H9 (cell line): ENCODE measurements at regions not wholly inside any gene's neighbourhood (a gene's known extent, or its start where the extent isn't known, plus 50 kb on each side); places are given as distances from the start of the nearest gene placed in this dataset.

Experiments
- DNase-seq: peaks from one replicate; pipeline ENCODE4 v3.0.0-alpha.2; 2017
- H2AFZ ChIP-seq: one replicate; pipeline ENCODE4 v1.6.1; 2013; ENCODE audit warnings: mild to moderate bottlenecking, low read length, control low read depth, moderate library complexity
- H2AK5ac ChIP-seq: 2 replicates; pipeline ENCODE4 v1.6.1; 2013; ENCODE audit warnings: low read length, control low read depth, mixed read lengths; ENCODE audit not compliant: insufficient read length
- H2BK120ac ChIP-seq: one replicate; pipeline ENCODE4 v1.6.1; 2013; ENCODE audit warnings: low read depth, mild to moderate bottlenecking, low read length, control low read depth, inconsistent platforms; ENCODE audit not compliant: poor library complexity, severe bottlenecking
- H2BK12ac ChIP-seq: 2 replicates; pipeline ENCODE4 v1.6.1; 2013; ENCODE audit warnings: low read length, control low read depth, mixed read lengths, low read depth; ENCODE audit not compliant: insufficient read length
- H2BK15ac ChIP-seq: 2 replicates; pipeline ENCODE4 v1.6.1; 2013; ENCODE audit warnings: low read depth, low read length, control low read depth
- H2BK20ac ChIP-seq: one replicate; pipeline ENCODE4 v1.6.1; 2013; ENCODE audit warnings: low read depth, mild to moderate bottlenecking, low read length, control low read depth, inconsistent platforms; ENCODE audit not compliant: poor library complexity, severe bottlenecking
- H2BK5ac ChIP-seq: 2 replicates; pipeline ENCODE4 v1.6.1; 2013; ENCODE audit warnings: low read length, control low read depth, mixed read lengths; ENCODE audit not compliant: insufficient read length
- H3K14ac ChIP-seq: 2 replicates; pipeline ENCODE4 v1.6.1; 2013; ENCODE audit warnings: low read length, control low read depth; ENCODE audit not compliant: insufficient read depth
- H3K18ac ChIP-seq: 2 replicates; pipeline ENCODE4 v1.6.1; 2013; ENCODE audit warnings: low read depth, mild to moderate bottlenecking, mixed read lengths, low read length, control low read depth; ENCODE audit not compliant: insufficient read length
- H3K23ac ChIP-seq: 2 replicates; pipeline ENCODE4 v1.6.1; 2013; ENCODE audit warnings: low read length, control low read depth, mixed read lengths, low read depth; ENCODE audit not compliant: insufficient read length
- H3K23me2 ChIP-seq: 2 replicates; pipeline ENCODE4 v1.6.1; 2013; ENCODE audit warnings: low read depth, mild to moderate bottlenecking, mixed read lengths, low read length, control low read depth; ENCODE audit not compliant: insufficient read length, poor library complexity, severe bottlenecking
- H3K27ac ChIP-seq: 2 replicates; pipeline ENCODE4 v1.5.1; 2013; ENCODE audit warnings: low read length, control low read depth, mixed read lengths, low read depth; ENCODE audit not compliant: insufficient read length
- H3K27me3 ChIP-seq: 2 replicates; pipeline ENCODE4 v1.6.1; 2013; ENCODE audit warnings: low read length, control low read depth, inconsistent platforms; ENCODE audit not compliant: insufficient read depth
- H3K4ac ChIP-seq: 2 replicates; pipeline ENCODE4 v1.6.1; 2013; ENCODE audit warnings: low read depth, mild to moderate bottlenecking, control low read depth, inconsistent platforms, low read length, moderate library complexity
- H3K4me1 ChIP-seq: 2 replicates; pipeline ENCODE4 v1.6.1; 2013; ENCODE audit warnings: low read length, control low read depth, inconsistent platforms; ENCODE audit not compliant: insufficient read depth
- H3K4me2 ChIP-seq: 2 replicates; pipeline ENCODE4 v1.6.1; 2013; ENCODE audit warnings: low read length, control low read depth, mixed read lengths; ENCODE audit not compliant: insufficient read length, insufficient read depth
- H3K56ac ChIP-seq: 2 replicates; pipeline ENCODE4 v1.6.1; 2013; ENCODE audit warnings: low read depth, mild to moderate bottlenecking, mixed read lengths, low read length, control low read depth; ENCODE audit not compliant: insufficient read length
- H3K79me1 ChIP-seq: 2 replicates; pipeline ENCODE4 v1.6.1; 2013; ENCODE audit warnings: low read depth, mild to moderate bottlenecking, moderate library complexity, low read length, control low read depth, inconsistent platforms; ENCODE audit not compliant: insufficient read depth, poor library complexity, severe bottlenecking
- H3K79me2 ChIP-seq: 2 replicates; pipeline ENCODE4 v1.6.1; 2013; ENCODE audit warnings: low read length, control low read depth, inconsistent platforms; ENCODE audit not compliant: insufficient read depth
- H3K9ac ChIP-seq: 2 replicates; pipeline ENCODE4 v1.6.1; 2013; ENCODE audit warnings: low read length, control low read depth, mixed read lengths; ENCODE audit not compliant: insufficient read length; ENCODE audit errors: extremely low read depth
- H3K9me3 ChIP-seq: one replicate; pipeline ENCODE4 v1.6.1; 2013; ENCODE audit warnings: low read depth, low read length, inconsistent platforms; ENCODE audit not compliant: control insufficient read depth
- H3T11ph ChIP-seq: one replicate; pipeline ENCODE4 v1.6.1; 2013; ENCODE audit warnings: mild to moderate bottlenecking, low read length, control low read depth, inconsistent platforms
- H4K20me1 ChIP-seq: one replicate; pipeline ENCODE4 v1.6.1; 2013; ENCODE audit not compliant: control insufficient read depth, insufficient read length, insufficient read depth
- H4K5ac ChIP-seq: 2 replicates; pipeline ENCODE4 v1.6.1; 2013; ENCODE audit warnings: low read depth, mild to moderate bottlenecking, mixed read lengths, low read length, control low read depth; ENCODE audit not compliant: insufficient read length
- H4K8ac ChIP-seq: replicated peaks from 2 replicates; pipeline ENCODE4 v1.6.1; 2013; ENCODE audit warnings: low read length, control low read depth, mixed read lengths, low read depth; ENCODE audit not compliant: insufficient read length
- H4K91ac ChIP-seq: 2 replicates; pipeline ENCODE4 v1.6.1; 2013; ENCODE audit warnings: low read depth, mild to moderate bottlenecking, moderate library complexity, mixed read lengths, low read length, control low read depth; ENCODE audit not compliant: insufficient read length
- H3K27ac Mint-ChIP-seq, 3 experiments: 2 replicates in 2 of 3; 3 replicates in 1 of 3; pipeline ENCODE4 v1.8.0; 2020 to 2021; ENCODE audit warnings: mixed read lengths in 3 of 3, mild to moderate bottlenecking in 1 of 3, moderate library complexity in 1 of 3
- H3K27me3 Mint-ChIP-seq: 2 replicates; pipeline ENCODE4 v1.8.0; 2021; ENCODE audit warnings: low read depth, mild to moderate bottlenecking, moderate library complexity, mixed read lengths
- H3K36me3 Mint-ChIP-seq, 3 experiments: 2 replicates in 2 of 3; 3 replicates in 1 of 3; pipeline ENCODE4 v1.8.0; 2020 to 2021; ENCODE audit warnings: low read depth in 3 of 3, mixed read lengths in 3 of 3; ENCODE audit not compliant: insufficient read depth in 1 of 3
- H3K4me1 Mint-ChIP-seq, 2 experiments: 2 replicates each; pipeline ENCODE4 v1.8.0; 2020; ENCODE audit warnings: mixed read lengths in 2 of 2
- H3K4me3 Mint-ChIP-seq, 2 experiments: 2 replicates in 1 of 2; 3 replicates in 1 of 2; pipeline ENCODE4 v1.8.0; 2020 to 2021; ENCODE audit warnings: mild to moderate bottlenecking in 2 of 2, mixed read lengths in 2 of 2, moderate library complexity in 1 of 2
- H3K9me3 Mint-ChIP-seq, 2 experiments: 2 replicates in 1 of 2; 3 replicates in 1 of 2; pipeline ENCODE4 v1.8.0; 2020; ENCODE audit warnings: mild to moderate bottlenecking in 2 of 2, mixed read lengths in 2 of 2, moderate library complexity in 1 of 2
- WGBS: extraction: QIAGEN DNeasy Blood & Tissue Kit; methylation state at CpG from one replicate; pipeline ENCODE4 v1.1.7; 2013; ENCODE audit warnings: missing lambda C conversion rate, low lambda C conversion rate, mixed read lengths; ENCODE audit not compliant: insufficient read length; ENCODE audit errors: extremely low coverage; 5-methylcytosine and 5-hydroxymethylcytosine counted together
- TF ChIP-seq, protein P1 (sequence below): fragments of 200-600 bp; sonication (generic); conservative IDR thresholded peaks from 3 replicates; pipeline ENCODE4 v1.8.0; 2021; ENCODE audit warnings: antibody characterized with exemption, mild to moderate bottlenecking

DNA sequence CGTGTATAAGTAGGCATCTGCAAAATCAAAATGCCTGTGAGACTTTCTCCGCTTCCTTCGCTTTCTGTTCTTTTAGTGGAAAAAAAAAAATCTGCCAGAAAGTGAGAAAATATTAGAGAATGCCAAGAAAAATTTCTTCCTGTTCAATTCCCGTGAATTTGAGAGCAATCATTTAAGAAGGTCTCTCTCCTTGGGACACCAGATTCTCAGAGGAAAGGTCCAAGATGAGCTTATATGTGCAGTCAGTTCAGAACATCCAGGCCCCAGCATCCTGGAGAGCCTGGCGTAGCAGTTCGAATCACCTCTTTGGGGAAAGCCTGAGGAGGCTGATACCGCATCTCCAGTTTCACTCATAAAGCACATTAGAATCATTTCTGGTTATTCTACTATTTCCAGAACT lies 912.8 kb downstream of the GALC start:
- Histone ChIP-seq H3K18ac (no peak overlapping the region), H3K56ac (no peak overlapping the region), H2AK5ac (no peak overlapping the region), H2BK15ac (no peak overlapping the region), H4K8ac (no peak overlapping the region), H4K5ac (no peak overlapping the region), H4K20me1 (no peaks in the 10 kb centered on the region), H3K79me2 (no peaks in the 10 kb centered on the region), H2BK20ac (no peak overlapping the region), H3K9ac (no peak overlapping the region), H3K4me1 (peaks cover 4% of the 10 kb centered on the region; the same call in 1 of the 2 replicates), H4K91ac (no peak overlapping the region), H2BK120ac (no peak overlapping the region), H3K14ac (no peak overlapping the region), H3K9me3 (no peaks in the 10 kb centered on the region), H3K79me1 (no peaks in the 10 kb centered on the region), H3K4me2 (no peak overlapping the region), H2BK5ac (no peak overlapping the region), H3T11ph (no peak overlapping the region), H3K23me2 (no peaks in the 10 kb centered on the region), H3K27me3 (no peaks in the 10 kb centered on the region; the same call in 1 of the 2 replicates), H2AFZ (no peak overlapping the region), H3K23ac (no peak overlapping the region), H2BK12ac (no peak overlapping the region), H3K27ac (no peak overlapping the region), H3K4ac (no peak overlapping the region)
- H3K4me3 Mint-ChIP-seq, result no peak overlapping the region
- peaks cover 16% of the 10 kb centered on the region for H3K27me3 Mint-ChIP-seq
- WGBS, result no CpG with 5 or more reads among the region's 7 CpGs
- no peaks in the 10 kb centered on the region for H3K36me3 Mint-ChIP-seq
- H3K27ac Mint-ChIP-seq, result no peak overlapping the region
- TF ChIP-seq, protein P1, sequence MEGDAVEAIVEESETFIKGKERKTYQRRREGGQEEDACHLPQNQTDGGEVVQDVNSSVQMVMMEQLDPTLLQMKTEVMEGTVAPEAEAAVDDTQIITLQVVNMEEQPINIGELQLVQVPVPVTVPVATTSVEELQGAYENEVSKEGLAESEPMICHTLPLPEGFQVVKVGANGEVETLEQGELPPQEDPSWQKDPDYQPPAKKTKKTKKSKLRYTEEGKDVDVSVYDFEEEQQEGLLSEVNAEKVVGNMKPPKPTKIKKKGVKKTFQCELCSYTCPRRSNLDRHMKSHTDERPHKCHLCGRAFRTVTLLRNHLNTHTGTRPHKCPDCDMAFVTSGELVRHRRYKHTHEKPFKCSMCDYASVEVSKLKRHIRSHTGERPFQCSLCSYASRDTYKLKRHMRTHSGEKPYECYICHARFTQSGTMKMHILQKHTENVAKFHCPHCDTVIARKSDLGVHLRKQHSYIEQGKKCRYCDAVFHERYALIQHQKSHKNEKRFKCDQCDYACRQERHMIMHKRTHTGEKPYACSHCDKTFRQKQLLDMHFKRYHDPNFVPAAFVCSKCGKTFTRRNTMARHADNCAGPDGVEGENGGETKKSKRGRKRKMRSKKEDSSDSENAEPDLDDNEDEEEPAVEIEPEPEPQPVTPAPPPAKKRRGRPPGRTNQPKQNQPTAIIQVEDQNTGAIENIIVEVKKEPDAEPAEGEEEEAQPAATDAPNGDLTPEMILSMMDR, result no peak
- H3K4me1 Mint-ChIP-seq, result peaks cover 6 to 22% of the 10 kb centered on the region in 2 experiments
- no peaks in the 10 kb centered on the region for H3K9me3 Mint-ChIP-seq
- no peak for DNase-seq
